Nephron progenitor cell (in vitro differentiated cells): ENCODE measurements at regions not wholly inside any gene's neighbourhood (a gene's known extent, or its start where the extent isn't known, plus 50 kb on each side); places are given as distances from the start of the nearest gene placed in this dataset.

Experiments
- DNase-seq: peaks from one replicate; pipeline ENCODE4 v3.0.0; 2021
- H3K27ac Mint-ChIP-seq: 2 replicates; pipeline ENCODE4 v1.8.0; 2021; ENCODE audit warnings: mild to moderate bottlenecking, moderate library complexity, mixed read lengths
- H3K27me3 Mint-ChIP-seq: 2 replicates; pipeline ENCODE4 v1.8.0; 2021; ENCODE audit warnings: mild to moderate bottlenecking, low read depth, mixed read lengths; ENCODE audit not compliant: poor library complexity
- H3K36me3 Mint-ChIP-seq: 2 replicates; pipeline ENCODE4 v1.8.0; 2021; ENCODE audit warnings: low read depth, mixed read lengths
- H3K4me1 Mint-ChIP-seq: 2 replicates; pipeline ENCODE4 v1.8.0; 2021; ENCODE audit warnings: mixed read lengths
- H3K4me3 Mint-ChIP-seq: 2 replicates; pipeline ENCODE4 v1.8.0; 2021; ENCODE audit warnings: mild to moderate bottlenecking, moderate library complexity, mixed read lengths
- H3K9me3 Mint-ChIP-seq: 2 replicates; pipeline ENCODE4 v1.8.0; 2021; ENCODE audit warnings: mild to moderate bottlenecking, moderate library complexity, mixed read lengths
- TF ChIP-seq, protein P1 (sequence below): fragments of 200-600 bp; sonication (generic); IDR thresholded peaks from 2 replicates; pipeline ENCODE4 v1.5.0; 2021; ENCODE audit warnings: antibody characterized with exemption

DNA sequence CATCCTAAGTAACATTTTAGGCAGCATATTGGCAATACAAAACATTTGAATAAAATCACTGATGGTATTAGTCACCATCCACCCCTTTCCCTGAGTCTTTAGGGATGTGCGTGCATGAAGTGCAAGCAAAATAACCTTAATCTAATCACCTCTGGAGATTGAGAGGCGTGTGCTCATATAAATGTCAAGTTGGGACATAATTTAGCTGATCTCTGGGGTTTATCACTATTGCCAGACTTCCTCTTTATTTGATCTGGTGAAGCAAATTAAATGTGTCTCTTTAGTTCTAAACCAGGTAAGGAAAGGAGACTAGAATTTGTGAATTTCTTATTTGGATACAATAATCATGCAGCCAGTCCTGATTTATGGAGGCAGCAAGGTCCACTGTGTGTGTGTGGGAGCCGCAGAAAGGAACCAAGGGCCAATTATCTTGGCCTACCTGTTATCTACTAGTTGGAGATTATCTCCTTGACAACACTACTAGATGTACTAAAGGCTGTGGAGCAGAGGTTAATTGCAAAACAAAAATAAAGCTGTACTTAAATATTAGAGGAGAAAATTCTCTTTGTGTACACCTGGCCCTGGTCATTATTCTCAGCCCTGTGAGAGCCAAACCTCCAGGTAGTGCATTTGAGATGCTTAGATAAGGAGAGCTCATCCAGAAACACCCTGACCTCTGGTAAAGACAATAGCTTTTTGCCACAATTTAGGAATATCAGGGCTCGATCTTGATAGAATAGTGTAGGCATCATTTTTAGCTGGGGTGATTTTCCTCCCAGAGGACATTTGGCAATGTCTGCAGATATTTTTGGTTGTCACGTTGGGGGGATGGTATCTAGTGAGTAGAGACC, 78.2 kb downstream of the HRH4 start:
- Mint-ChIP-seq H3K4me3 (no peak overlapping the region), H3K9me3 (peaks cover 12% of the 10 kb centered on the region), H3K27ac (no peak overlapping the region), H3K36me3 (no peaks in the 10 kb centered on the region), H3K4me1 (peaks cover 57% of the 10 kb centered on the region), H3K27me3 (peaks cover 3% of the 10 kb centered on the region)
- DNase-seq: no peak
- TF ChIP-seq, protein P1, sequence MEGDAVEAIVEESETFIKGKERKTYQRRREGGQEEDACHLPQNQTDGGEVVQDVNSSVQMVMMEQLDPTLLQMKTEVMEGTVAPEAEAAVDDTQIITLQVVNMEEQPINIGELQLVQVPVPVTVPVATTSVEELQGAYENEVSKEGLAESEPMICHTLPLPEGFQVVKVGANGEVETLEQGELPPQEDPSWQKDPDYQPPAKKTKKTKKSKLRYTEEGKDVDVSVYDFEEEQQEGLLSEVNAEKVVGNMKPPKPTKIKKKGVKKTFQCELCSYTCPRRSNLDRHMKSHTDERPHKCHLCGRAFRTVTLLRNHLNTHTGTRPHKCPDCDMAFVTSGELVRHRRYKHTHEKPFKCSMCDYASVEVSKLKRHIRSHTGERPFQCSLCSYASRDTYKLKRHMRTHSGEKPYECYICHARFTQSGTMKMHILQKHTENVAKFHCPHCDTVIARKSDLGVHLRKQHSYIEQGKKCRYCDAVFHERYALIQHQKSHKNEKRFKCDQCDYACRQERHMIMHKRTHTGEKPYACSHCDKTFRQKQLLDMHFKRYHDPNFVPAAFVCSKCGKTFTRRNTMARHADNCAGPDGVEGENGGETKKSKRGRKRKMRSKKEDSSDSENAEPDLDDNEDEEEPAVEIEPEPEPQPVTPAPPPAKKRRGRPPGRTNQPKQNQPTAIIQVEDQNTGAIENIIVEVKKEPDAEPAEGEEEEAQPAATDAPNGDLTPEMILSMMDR: no peak

DNA sequence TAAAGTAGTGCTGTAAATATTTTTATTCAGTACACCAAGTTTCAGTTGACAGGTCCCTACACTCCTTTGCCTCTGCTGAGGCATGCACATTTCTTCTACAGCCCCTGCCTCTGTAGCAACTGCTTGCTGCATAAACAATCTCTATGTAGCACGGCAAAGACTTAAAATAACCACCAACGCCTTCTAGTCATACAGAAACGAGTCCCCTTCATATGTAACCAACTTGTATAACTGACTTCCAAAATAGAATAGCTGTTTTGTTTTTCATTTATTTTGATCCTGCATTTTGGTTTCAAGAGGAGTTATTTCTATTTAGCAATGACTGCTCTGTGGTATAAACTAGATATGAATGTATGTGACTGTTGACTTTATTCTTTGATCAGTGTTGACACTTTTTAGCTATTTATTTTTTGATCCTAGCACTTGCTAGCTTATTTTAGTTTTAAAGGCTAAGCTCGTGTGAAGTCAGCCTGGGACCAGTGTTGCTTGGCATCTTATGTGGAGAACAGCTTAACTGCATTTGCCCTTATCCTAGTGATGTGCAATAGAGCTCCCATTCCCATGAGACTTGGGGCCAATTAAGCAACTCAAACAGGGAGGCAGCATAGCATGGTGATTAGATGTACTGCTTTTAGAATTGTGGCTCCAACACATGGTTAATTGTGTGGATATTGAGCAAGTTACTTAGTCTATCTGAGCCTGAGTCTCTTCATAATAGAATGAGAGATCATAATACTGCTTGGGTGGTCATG, 79.6 kb downstream of the HRH4 start:
- no peak for DNase-seq
- Mint-ChIP-seq H3K9me3 (peaks cover 8% of the 10 kb centered on the region), H3K27ac (no peak overlapping the region), H3K4me1 (peaks cover 65% of the 10 kb centered on the region), H3K36me3 (no peaks in the 10 kb centered on the region), H3K4me3 (no peak overlapping the region), H3K27me3 (peaks cover 3% of the 10 kb centered on the region)
- TF ChIP-seq, protein P1: no peak

DNA sequence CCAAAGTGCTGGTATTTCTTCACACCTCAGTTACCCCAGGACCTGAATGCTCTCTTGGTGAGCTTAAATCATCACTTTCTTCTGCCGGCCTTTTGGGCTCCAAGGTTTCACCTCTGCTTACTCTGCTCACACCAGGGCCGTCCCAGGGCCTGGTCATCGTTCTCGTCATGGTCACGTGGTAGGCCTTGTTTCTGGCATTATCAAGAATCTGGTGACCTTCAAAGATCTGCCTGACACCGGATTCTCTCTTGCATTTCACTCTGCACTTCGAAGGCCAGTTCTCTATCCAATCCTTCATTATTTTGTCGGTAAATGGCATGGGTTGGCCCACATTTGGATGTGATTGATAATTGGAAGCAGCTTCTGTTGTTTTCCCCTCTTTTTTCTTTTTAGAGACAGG, 80.5 kb downstream of the HRH4 start:
- Mint-ChIP-seq H3K27ac (no peak overlapping the region), H3K4me1 (peaks cover 62% of the 10 kb centered on the region), H3K27me3 (peaks cover 3% of the 10 kb centered on the region), H3K9me3 (peaks cover 3% of the 10 kb centered on the region), H3K4me3 (no peak overlapping the region), H3K36me3 (no peaks in the 10 kb centered on the region)
- TF ChIP-seq, protein P1: no peak
- no peak for DNase-seq

DNA sequence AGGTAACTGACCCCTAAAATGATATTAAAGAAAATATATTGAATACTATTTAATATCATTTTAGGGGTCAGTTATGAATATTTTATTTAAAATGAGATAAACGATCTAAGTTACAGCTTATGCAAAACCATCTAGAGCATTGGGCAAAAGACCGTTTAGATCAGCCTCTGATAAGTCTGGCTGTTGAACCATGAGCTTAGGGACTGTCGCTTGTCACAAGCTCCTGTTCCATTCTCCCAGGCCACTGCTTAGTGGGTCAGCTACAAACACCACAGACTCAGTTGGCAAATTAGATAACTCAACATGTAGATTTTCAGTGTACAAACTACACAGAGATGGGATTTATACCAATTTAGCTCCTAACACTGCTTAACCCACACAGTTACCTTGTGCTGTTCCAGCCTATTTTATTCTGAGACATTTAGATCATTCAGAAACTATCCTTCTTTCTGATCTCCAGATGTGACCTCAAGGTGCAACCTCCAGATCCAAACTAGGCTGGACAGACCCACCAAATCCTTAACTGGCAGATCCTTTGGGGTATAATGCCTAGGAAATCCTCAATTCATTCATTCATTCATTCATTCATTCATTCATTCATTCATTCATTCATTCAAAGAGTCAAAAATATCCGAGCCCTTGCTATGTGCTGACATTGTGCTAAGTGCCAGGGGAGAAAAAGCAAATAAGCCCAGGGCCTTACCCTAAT, 82.8 kb downstream of the HRH4 start:
- peaks cover 45% of the 10 kb centered on the region for H3K4me1 Mint-ChIP-seq
- H3K4me3 Mint-ChIP-seq: no peak overlapping the region
- H3K36me3 Mint-ChIP-seq: no peaks in the 10 kb centered on the region
- H3K27ac Mint-ChIP-seq: no peak overlapping the region
- no peak for DNase-seq
- H3K27me3 Mint-ChIP-seq: peaks cover 3% of the 10 kb centered on the region
- TF ChIP-seq, protein P1: no peak
- H3K9me3 Mint-ChIP-seq: no peaks in the 10 kb centered on the region

DNA sequence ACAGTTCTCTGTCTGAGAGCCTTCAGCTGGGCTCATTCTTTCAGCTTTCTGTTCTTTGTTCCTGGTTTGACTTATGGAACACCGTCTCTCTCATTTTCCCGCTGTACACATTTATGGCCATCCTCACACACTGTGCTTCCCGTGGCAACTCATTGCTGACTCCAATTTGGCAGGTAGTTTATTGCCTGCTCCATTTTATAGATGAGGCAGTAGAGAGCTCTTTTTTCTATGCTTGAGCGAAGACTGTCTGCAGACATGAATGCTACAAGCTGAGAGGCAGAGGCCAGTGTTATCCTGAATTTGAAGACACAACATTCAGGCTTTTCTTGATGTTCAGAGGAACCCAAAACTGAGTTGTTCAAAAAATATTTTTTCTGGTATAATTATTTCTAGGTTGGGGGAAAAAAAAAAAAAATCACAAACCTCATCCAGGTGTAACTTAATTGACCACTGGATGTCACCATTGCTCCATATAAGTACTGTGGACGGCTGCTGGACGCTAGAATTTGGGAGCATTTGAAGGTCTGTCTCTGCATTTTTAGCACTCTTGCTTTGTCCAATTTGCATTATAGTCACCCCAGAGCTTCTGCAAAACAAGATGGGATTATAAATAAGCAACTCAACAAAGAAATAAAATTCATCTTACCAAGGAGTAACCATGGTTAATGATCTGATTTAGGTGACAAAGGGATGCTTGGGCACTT, 83.5 kb downstream of the HRH4 start:
- Mint-ChIP-seq H3K36me3 (no peaks in the 10 kb centered on the region), H3K4me1 (peaks cover 38% of the 10 kb centered on the region), H3K27ac (no peak overlapping the region), H3K9me3 (no peaks in the 10 kb centered on the region), H3K27me3 (peaks cover 3% of the 10 kb centered on the region), H3K4me3 (no peak overlapping the region)
- DNase-seq: peak; percentile 29
- TF ChIP-seq, protein P1: peak; percentile 56
